ENCODE measurements at regions not wholly inside any gene's neighbourhood (a gene's known extent, or its start where the extent isn't known, plus 50 kb on each side); places are given as distances from the start of the nearest gene placed in this dataset.

GRCh38 chr6:113396730-113397129 is 460.4 kb upstream of the MARCKS start:
- FAIRE-seq, result no peak

GRCh38 chr6:113397236-113397635 is 459.9 kb upstream of the MARCKS start:
- no peak for FAIRE-seq

- FAIRE-seq, result no peak
These were observed 455.9 kb upstream of the MARCKS start for GRCh38 chr6:113401231-113401630.

- FAIRE-seq, result no peak
These were observed 454.6 kb upstream of the MARCKS start for GRCh38 chr6:113402544-113402943.

GRCh38 chr6:113403966-113404595 is 453.1 kb upstream of the MARCKS start:
- FAIRE-seq, result no peak

- FAIRE-seq, result no peak
These were observed 451.7 kb upstream of the MARCKS start for GRCh38 chr6:113405326-113406047.

GRCh38 chr6:113406048-113406695 is 451.0 kb upstream of the MARCKS start:
- no peak for FAIRE-seq

- no peak for FAIRE-seq
These were observed 446.1 kb upstream of the MARCKS start for GRCh38 chr6:113411011-113411410.

GRCh38 chr6:113412589-113413357 is 444.4 kb upstream of the MARCKS start:
- no peak for FAIRE-seq

- no peak for FAIRE-seq
These were observed 442.6 kb upstream of the MARCKS start for GRCh38 chr6:113414511-113414910.

GRCh38 chr6:113416170-113416569 is 441.0 kb upstream of the MARCKS start:
- FAIRE-seq, result no peak

GRCh38 chr6:113420290-113420689 is 436.9 kb upstream of the MARCKS start:
- FAIRE-seq, result no peak

GRCh38 chr6:113421997-113422396 is 435.1 kb upstream of the MARCKS start:
- FAIRE-seq, result no peak

- FAIRE-seq, result no peak
These were observed 433.2 kb upstream of the MARCKS start for GRCh38 chr6:113423956-113424355.

GRCh38 chr6:113425977-113426660 is 431.0 kb upstream of the MARCKS start:
- no peak for FAIRE-seq

GRCh38 chr6:113427617-113428016 is 429.5 kb upstream of the MARCKS start:
- FAIRE-seq, result no peak

GRCh38 chr6:113428702-113429101 is 428.4 kb upstream of the MARCKS start:
- no peak for FAIRE-seq

- FAIRE-seq, result no peak
These were observed 424.4 kb upstream of the MARCKS start for GRCh38 chr6:113432521-113433334.

- no peak for FAIRE-seq
These were observed 423.7 kb upstream of the MARCKS start for GRCh38 chr6:113433335-113433991.

GRCh38 chr6:113434641-113435040 is 422.5 kb upstream of the MARCKS start:
- FAIRE-seq, result no peak

- no peak for FAIRE-seq
These were observed 419.6 kb upstream of the MARCKS start for GRCh38 chr6:113437566-113437965.

All from G401.6 (cell line).